B cell (primary cell): ENCODE measurements at regions not wholly inside any gene's neighbourhood (a gene's known extent, or its start where the extent isn't known, plus 50 kb on each side); places are given as distances from the start of the nearest gene placed in this dataset.

Source experiments
- CTCF ChIP-seq: fragments of 200-600 bp; IDR thresholded peaks from one replicate; pipeline ENCODE4 v1.8.0; 2022; ENCODE audit warnings: antibody characterized with exemption, mild to moderate bottlenecking
- EZH2 ChIP-seq: IDR thresholded peaks from 2 replicates; pipeline ENCODE4 v1.6.1; 2012; ENCODE audit warnings: borderline replicate concordance, low read depth, mild to moderate bottlenecking, moderate library complexity, low read length; ENCODE audit not compliant: insufficient read depth, poor library complexity, severe bottlenecking

- TF ChIP-seq CTCF (no peak), EZH2 (no peak)
These were observed 131.4 kb upstream of the RAB4A start for GRCh38 chr1:229139331-229140118.
